ENCODE measurements at regions not wholly inside any gene's neighbourhood (a gene's known extent, or its start where the extent isn't known, plus 50 kb on each side); places are given as distances from the start of the nearest gene placed in this dataset.

DNA sequence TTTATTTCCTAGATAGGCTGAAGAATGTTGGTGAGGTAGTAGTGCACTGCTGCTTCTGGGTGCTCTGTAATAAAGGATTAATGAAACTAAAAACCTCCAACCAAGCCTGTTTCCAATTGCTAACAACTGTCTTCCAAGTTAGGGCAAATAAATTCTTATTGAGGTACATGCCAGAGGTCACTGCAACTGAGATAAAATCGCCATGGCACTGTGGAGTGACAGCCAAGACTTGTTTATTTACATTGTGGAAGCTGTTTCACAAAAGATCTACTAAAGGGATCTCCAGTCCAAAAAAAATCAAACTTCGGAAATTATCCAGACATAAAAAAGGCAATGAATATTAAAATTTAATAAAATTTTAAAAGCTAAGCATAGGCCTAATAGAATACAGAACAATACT lies 65.2 kb downstream of the HYCC1 start:
- no peak overlapping the region for H3K27ac ChIP-seq (ENCODE audit: low read length in 2 of 2)
- no peak overlapping the region for H3K4me3 ChIP-seq (ENCODE audit: control extremely low read depth in 1 of 5, extremely low read depth in 1 of 5, insufficient read depth in 1 of 5, low read depth in 2 of 5, low read length in 4 of 5)
- CTCF ChIA-PET = interaction anchor here (0.7 kb wide), 1 partner anchor 1674 kb away, joined by 3 read pairs; no protein-coding TSS in a partner anchor
- Mint-ChIP-seq H3K27me3 (no peaks in the 10 kb centered on the region), H3K27ac (no peak overlapping the region), H3K4me1 (no peaks in the 10 kb centered on the region), H3K9me3 (ENCODE audit: insufficient read depth) (no peaks in the 10 kb centered on the region), H3K4me3 (no peak overlapping the region)
- no peaks in the 10 kb centered on the region for H3K4me1 ChIP-seq (ENCODE audit: control insufficient read depth in 2 of 2, insufficient read depth in 2 of 2, low read length in 2 of 2)
- no peak overlapping the region for H3K9ac ChIP-seq (ENCODE audit: low read length)
- DNase-seq (no peak), ATAC-seq (ENCODE audit: low read depth) (no peak)
- POLR2A ChIA-PET = no interaction called here
- TF ChIP-seq EZH2 (IDR thresholded peaks at IDR 0.05; ENCODE audit: borderline replicate concordance, insufficient read depth, low read depth, low read length, poor library complexity, severe bottlenecking) = no peak
- TF ChIP-seq, protein P1, sequence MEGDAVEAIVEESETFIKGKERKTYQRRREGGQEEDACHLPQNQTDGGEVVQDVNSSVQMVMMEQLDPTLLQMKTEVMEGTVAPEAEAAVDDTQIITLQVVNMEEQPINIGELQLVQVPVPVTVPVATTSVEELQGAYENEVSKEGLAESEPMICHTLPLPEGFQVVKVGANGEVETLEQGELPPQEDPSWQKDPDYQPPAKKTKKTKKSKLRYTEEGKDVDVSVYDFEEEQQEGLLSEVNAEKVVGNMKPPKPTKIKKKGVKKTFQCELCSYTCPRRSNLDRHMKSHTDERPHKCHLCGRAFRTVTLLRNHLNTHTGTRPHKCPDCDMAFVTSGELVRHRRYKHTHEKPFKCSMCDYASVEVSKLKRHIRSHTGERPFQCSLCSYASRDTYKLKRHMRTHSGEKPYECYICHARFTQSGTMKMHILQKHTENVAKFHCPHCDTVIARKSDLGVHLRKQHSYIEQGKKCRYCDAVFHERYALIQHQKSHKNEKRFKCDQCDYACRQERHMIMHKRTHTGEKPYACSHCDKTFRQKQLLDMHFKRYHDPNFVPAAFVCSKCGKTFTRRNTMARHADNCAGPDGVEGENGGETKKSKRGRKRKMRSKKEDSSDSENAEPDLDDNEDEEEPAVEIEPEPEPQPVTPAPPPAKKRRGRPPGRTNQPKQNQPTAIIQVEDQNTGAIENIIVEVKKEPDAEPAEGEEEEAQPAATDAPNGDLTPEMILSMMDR (IDR thresholded peaks at IDR 0.05) = no peak
- WGBS (ENCODE audit: insufficient coverage) = no CpG with 5 or more reads among the region's 2 CpGs
- intact Hi-C loops (cut with micrococcal nuclease) = no loop called here
- no peaks in the 10 kb centered on the region for H4K20me1 ChIP-seq (ENCODE audit: control insufficient read depth, insufficient read depth, low read length, poor library complexity, severe bottlenecking)
- H3K27me3 ChIP-seq (replicated peaks in 1 of 4; ENCODE audit: control extremely low read depth in 1 of 4, control insufficient read depth in 3 of 4, insufficient read depth in 4 of 4, low read length in 3 of 4) = no peaks in the 10 kb centered on the region
- peaks cover 9 to 14% of the 10 kb centered on the region in 2 experiments for H3K36me3 ChIP-seq (replicated peaks in 1 of 2; ENCODE audit: control extremely low read depth in 1 of 2, control insufficient read depth in 1 of 2, extremely low read depth in 1 of 2, insufficient read depth in 2 of 2, low read length in 1 of 2)
- H3K9me3 ChIP-seq (ENCODE audit: control extremely low read depth in 1 of 3, control insufficient read depth in 2 of 3, insufficient read depth in 1 of 3, low read length in 2 of 3) = no peaks in the 10 kb centered on the region
- H3K4me2 ChIP-seq (replicated peaks; ENCODE audit: low read depth, low read length, poor library complexity, severe bottlenecking) = no peak overlapping the region
- no peaks in the 10 kb centered on the region for H3K79me2 ChIP-seq (ENCODE audit: control insufficient read depth, insufficient read depth, low read length)
- no peak overlapping the region for H2AFZ ChIP-seq (ENCODE audit: insufficient read depth, low read depth, low read length, poor library complexity, severe bottlenecking)

DNA sequence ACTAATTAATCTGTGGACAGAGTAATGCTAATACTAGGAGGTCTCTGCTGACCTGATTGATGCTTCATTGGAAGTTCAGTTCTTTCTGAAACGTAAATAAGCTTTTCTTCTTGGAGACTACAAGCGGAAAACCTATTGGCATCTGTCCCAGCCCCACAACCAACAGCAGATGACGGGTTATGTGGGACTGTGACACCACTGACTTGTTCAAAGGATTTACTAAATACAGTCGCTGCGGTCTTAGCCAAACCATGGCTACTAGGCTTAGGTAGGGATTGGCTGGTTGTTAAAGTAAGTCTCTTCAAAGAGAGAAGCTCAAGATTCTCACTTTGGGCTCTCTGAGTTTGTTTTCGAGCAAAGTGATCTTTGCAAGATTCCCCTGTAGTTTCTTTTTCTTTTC lies 68.3 kb downstream of the HYCC1 start:
- H3K27ac ChIP-seq (ENCODE audit: low read length in 2 of 2) = no peak overlapping the region
- H3K4me1 Mint-ChIP-seq = no peaks in the 10 kb centered on the region
- TF ChIP-seq EZH2 (IDR thresholded peaks at IDR 0.05; ENCODE audit: borderline replicate concordance, insufficient read depth, low read depth, low read length, poor library complexity, severe bottlenecking) = no peak
- TF ChIP-seq, protein P1 (IDR thresholded peaks at IDR 0.05) = no peak
- H3K27ac Mint-ChIP-seq = no peak overlapping the region
- ChIA-PET CTCF (no interaction called here), POLR2A (no interaction called here)
- WGBS (ENCODE audit: insufficient coverage) = 96% methylated on average over 3 of the region's 6 CpGs
- no peak for ATAC-seq (ENCODE audit: low read depth)
- H3K27me3 Mint-ChIP-seq = no peaks in the 10 kb centered on the region
- H3K36me3 ChIP-seq (replicated peaks in 1 of 2; ENCODE audit: control extremely low read depth in 1 of 2, control insufficient read depth in 1 of 2, extremely low read depth in 1 of 2, insufficient read depth in 2 of 2, low read length in 1 of 2) = peaks cover 11 to 14% of the 10 kb centered on the region in 2 experiments
- no peaks in the 10 kb centered on the region for H3K27me3 ChIP-seq (replicated peaks in 1 of 4; ENCODE audit: control extremely low read depth in 1 of 4, control insufficient read depth in 3 of 4, insufficient read depth in 4 of 4, low read length in 3 of 4)
- H3K9ac ChIP-seq (ENCODE audit: low read length) = no peak overlapping the region
- no peak for DNase-seq
- no peak overlapping the region for H2AFZ ChIP-seq (ENCODE audit: insufficient read depth, low read depth, low read length, poor library complexity, severe bottlenecking)
- intact Hi-C loops (cut with micrococcal nuclease) = no loop called here
- no peaks in the 10 kb centered on the region for H3K9me3 Mint-ChIP-seq (ENCODE audit: insufficient read depth)
- no peak overlapping the region for H3K4me3 Mint-ChIP-seq
- no peaks in the 10 kb centered on the region for H3K9me3 ChIP-seq (ENCODE audit: control extremely low read depth in 1 of 3, control insufficient read depth in 2 of 3, insufficient read depth in 1 of 3, low read length in 2 of 3)
- H3K4me3 ChIP-seq (ENCODE audit: control extremely low read depth in 1 of 5, extremely low read depth in 1 of 5, insufficient read depth in 1 of 5, low read depth in 2 of 5, low read length in 4 of 5) = no peak overlapping the region
- H3K79me2 ChIP-seq (ENCODE audit: control insufficient read depth, insufficient read depth, low read length) = no peaks in the 10 kb centered on the region
- H3K4me1 ChIP-seq (ENCODE audit: control insufficient read depth in 2 of 2, insufficient read depth in 2 of 2, low read length in 2 of 2) = no peaks in the 10 kb centered on the region
- H3K4me2 ChIP-seq (replicated peaks; ENCODE audit: low read depth, low read length, poor library complexity, severe bottlenecking) = no peak overlapping the region
- H4K20me1 ChIP-seq (ENCODE audit: control insufficient read depth, insufficient read depth, low read length, poor library complexity, severe bottlenecking) = no peaks in the 10 kb centered on the region

Data from B cell (primary cell).